ENCODE measurements at regions not wholly inside any gene's neighbourhood (a gene's known extent, or its start where the extent isn't known, plus 50 kb on each side); places are given as distances from the start of the nearest gene placed in this dataset.

GRCh38 chr13:76512721-76513145 lies 373.5 kb downstream of the KCTD12 start:
- Mint-ChIP-seq H3K4me3 (no peak overlapping the region), H3K36me3 (ENCODE audit: insufficient read depth in 1 of 3, low read depth in 3 of 3) (no peaks in the 10 kb centered on the region), H3K27me3 (ENCODE audit: low read depth) (no peaks in the 10 kb centered on the region), H3K27ac (no peak overlapping the region), H3K4me1 (peaks cover 14 to 19% of the 10 kb centered on the region in 2 experiments), H3K9me3 (no peaks in the 10 kb centered on the region)
- H4K8ac ChIP-seq (replicated peaks; ENCODE audit: insufficient read length, low read depth, low read length), result no peak overlapping the region
- H3K9ac ChIP-seq (ENCODE audit: extremely low read depth, insufficient read length, low read length), result no peak overlapping the region
- H3K14ac ChIP-seq (ENCODE audit: insufficient read depth, low read length), result no peak overlapping the region
- WGBS (ENCODE audit: extremely low coverage, insufficient read length, low lambda C conversion rate), result no CpG with 5 or more reads among the region's 1 CpG
- H2BK15ac ChIP-seq (ENCODE audit: low read depth, low read length), result no peak overlapping the region
- TF ChIP-seq, protein P1, sequence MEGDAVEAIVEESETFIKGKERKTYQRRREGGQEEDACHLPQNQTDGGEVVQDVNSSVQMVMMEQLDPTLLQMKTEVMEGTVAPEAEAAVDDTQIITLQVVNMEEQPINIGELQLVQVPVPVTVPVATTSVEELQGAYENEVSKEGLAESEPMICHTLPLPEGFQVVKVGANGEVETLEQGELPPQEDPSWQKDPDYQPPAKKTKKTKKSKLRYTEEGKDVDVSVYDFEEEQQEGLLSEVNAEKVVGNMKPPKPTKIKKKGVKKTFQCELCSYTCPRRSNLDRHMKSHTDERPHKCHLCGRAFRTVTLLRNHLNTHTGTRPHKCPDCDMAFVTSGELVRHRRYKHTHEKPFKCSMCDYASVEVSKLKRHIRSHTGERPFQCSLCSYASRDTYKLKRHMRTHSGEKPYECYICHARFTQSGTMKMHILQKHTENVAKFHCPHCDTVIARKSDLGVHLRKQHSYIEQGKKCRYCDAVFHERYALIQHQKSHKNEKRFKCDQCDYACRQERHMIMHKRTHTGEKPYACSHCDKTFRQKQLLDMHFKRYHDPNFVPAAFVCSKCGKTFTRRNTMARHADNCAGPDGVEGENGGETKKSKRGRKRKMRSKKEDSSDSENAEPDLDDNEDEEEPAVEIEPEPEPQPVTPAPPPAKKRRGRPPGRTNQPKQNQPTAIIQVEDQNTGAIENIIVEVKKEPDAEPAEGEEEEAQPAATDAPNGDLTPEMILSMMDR (conservative IDR thresholded peaks at IDR 0.05), result no peak
- no peak overlapping the region for H4K5ac ChIP-seq (ENCODE audit: insufficient read length, low read depth, low read length)
- H3T11ph ChIP-seq (ENCODE audit: low read length), result no peak overlapping the region
- no peak overlapping the region for H4K91ac ChIP-seq (ENCODE audit: insufficient read length, low read depth, low read length)
- H3K4ac ChIP-seq (ENCODE audit: low read depth, low read length), result no peak overlapping the region
- H3K9me3 ChIP-seq (ENCODE audit: control insufficient read depth, low read depth, low read length), result no peaks in the 10 kb centered on the region
- no peak overlapping the region for H2BK20ac ChIP-seq (ENCODE audit: low read depth, low read length, poor library complexity, severe bottlenecking)
- peaks cover 6% of the 10 kb centered on the region; the same call in 1 of the 2 replicates for H3K4me1 ChIP-seq (ENCODE audit: insufficient read depth, low read length)
- H3K79me1 ChIP-seq (ENCODE audit: insufficient read depth, low read depth, low read length, poor library complexity, severe bottlenecking), result no peaks in the 10 kb centered on the region
- H3K23ac ChIP-seq (ENCODE audit: insufficient read length, low read depth, low read length), result no peak overlapping the region
- no peak overlapping the region for H3K4me2 ChIP-seq (ENCODE audit: insufficient read depth, insufficient read length, low read length)
- no peak overlapping the region for H3K27ac ChIP-seq (ENCODE audit: insufficient read length, low read depth, low read length)
- H2BK12ac ChIP-seq (ENCODE audit: insufficient read length, low read depth, low read length), result no peak overlapping the region
- H3K23me2 ChIP-seq (ENCODE audit: insufficient read length, low read depth, low read length, poor library complexity, severe bottlenecking), result no peaks in the 10 kb centered on the region
- H4K20me1 ChIP-seq (ENCODE audit: control insufficient read depth, insufficient read depth, insufficient read length), result no peaks in the 10 kb centered on the region
- no peaks in the 10 kb centered on the region for H3K27me3 ChIP-seq (ENCODE audit: insufficient read depth, low read length)
- no peak overlapping the region for H2AK5ac ChIP-seq (ENCODE audit: insufficient read length, low read length)
- no peak overlapping the region for H3K56ac ChIP-seq (ENCODE audit: insufficient read length, low read depth, low read length)
- H3K18ac ChIP-seq (ENCODE audit: insufficient read length, low read depth, low read length), result no peak overlapping the region
- DNase-seq, result no peak
- H3K79me2 ChIP-seq (ENCODE audit: insufficient read depth, low read length), result no peaks in the 10 kb centered on the region
- H2BK120ac ChIP-seq (ENCODE audit: low read depth, low read length, poor library complexity, severe bottlenecking), result no peak overlapping the region
- H2BK5ac ChIP-seq (ENCODE audit: insufficient read length, low read length), result no peak overlapping the region
- H2AFZ ChIP-seq (ENCODE audit: low read length), result no peak overlapping the region
